HL-60 (cell line): ENCODE measurements at regions not wholly inside any gene's neighbourhood (a gene's known extent, or its start where the extent isn't known, plus 50 kb on each side); places are given as distances from the start of the nearest gene placed in this dataset.
"Not testable (repeated sequence)": the region's sequence is repeated elsewhere in the genome, so short reads cannot be mapped to it uniquely, and the experiment has no call there.

Experiments used
- DNase-seq, 2 experiments: peaks; one replicate each; pipeline ENCODE4 v3.0.0-alpha.2; 2010 to 2020; ENCODE audit warnings: low read depth in 1 of 2, low spot score in 1 of 2
- H3K27ac ChIP-seq: fragments of 250-450 bp; sonication (Bioruptor Pico); replicated peaks from 2 replicates; pipeline ENCODE4 v1.5.1; 2020; ENCODE audit warnings: mild to moderate bottlenecking, moderate library complexity
- H3K27me3 ChIP-seq: fragments of 250-450 bp; sonication (Bioruptor Pico); 2 replicates; pipeline ENCODE4 v1.5.1; 2021; ENCODE audit warnings: mild to moderate bottlenecking, moderate library complexity; ENCODE audit not compliant: insufficient read depth, poor library complexity, severe bottlenecking
- H3K4me3 ChIP-seq: replicated peaks from 2 replicates; pipeline ENCODE4 v1.5.1; 2011; ENCODE audit warnings: mild to moderate bottlenecking, control low read depth, low read length; ENCODE audit not compliant: insufficient read depth
- GABPA ChIP-seq: IDR thresholded peaks from 2 replicates; pipeline ENCODE4 v1.6.1; 2012; ENCODE audit warnings: low read depth
- POLR2AphosphoS5 ChIP-seq: IDR thresholded peaks from 2 replicates; pipeline ENCODE4 v1.6.1; 2012; ENCODE audit warnings: low read depth
- SPI1 ChIP-seq: IDR thresholded peaks from 2 replicates; pipeline ENCODE4 v1.6.1; 2012; ENCODE audit warnings: low read depth, mild to moderate bottlenecking, borderline replicate concordance
- TF ChIP-seq, protein P1 (sequence below): IDR thresholded peaks from one replicate; pipeline ENCODE4 v1.5.1; 2011; ENCODE audit warnings: low read length, control low read depth, inconsistent platforms; ENCODE audit not compliant: insufficient read depth
- TF ChIP-seq, protein P2 (sequence below): IDR thresholded peaks from 2 replicates; pipeline ENCODE4 v1.6.1; 2012; ENCODE audit warnings: low read depth; ENCODE audit not compliant: insufficient replicate concordance

DNA sequence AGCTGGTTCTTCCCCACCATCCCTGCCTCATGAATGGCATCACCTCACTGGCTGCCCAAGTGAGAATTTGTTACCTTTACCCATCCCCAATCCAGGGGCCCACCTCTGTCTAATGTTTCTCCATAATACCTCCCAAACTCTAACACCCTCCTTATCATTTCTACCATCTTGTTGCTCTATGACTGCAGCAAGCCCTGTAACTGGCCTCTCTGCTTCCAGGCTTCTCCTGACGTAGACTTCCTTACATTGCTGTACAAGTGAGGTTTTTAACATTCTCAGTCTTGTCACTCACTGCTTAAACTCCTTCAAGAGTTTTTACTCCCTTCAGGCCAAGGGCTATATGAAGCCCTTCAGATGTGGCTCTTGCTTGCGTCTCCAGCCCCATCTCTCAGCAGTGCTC is 53.5 kb upstream of the KIF2A start:
- not testable (repeated sequence) for DNase-seq

DNA sequence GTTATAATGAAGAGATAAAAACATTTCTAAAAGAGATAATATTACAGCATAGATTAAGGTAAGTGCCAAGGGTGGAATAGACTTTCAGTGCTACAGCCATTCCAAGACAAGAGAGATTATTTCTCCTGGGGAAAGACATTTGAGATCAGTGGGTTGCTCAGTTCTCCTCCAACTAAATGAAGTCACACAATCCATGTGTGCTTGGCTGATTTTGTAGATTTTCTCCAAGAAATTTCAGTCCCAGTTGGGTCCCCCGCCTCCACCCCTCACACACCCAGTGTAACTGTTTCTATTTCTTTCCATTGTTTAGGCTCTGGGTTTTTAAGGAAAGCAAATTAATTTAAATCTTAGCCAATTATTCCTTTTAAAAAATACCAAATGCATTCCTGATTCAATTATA is 50.5 kb upstream of the KIF2A start:
- not testable (repeated sequence) for H3K27ac ChIP-seq, DNase-seq, H3K4me3 ChIP-seq, H3K27me3 ChIP-seq

More for the DNA sequence above, 53.5 kb upstream of the KIF2A start:
- not testable (repeated sequence) for H3K4me3 ChIP-seq, H3K27ac ChIP-seq, H3K27me3 ChIP-seq

DNA sequence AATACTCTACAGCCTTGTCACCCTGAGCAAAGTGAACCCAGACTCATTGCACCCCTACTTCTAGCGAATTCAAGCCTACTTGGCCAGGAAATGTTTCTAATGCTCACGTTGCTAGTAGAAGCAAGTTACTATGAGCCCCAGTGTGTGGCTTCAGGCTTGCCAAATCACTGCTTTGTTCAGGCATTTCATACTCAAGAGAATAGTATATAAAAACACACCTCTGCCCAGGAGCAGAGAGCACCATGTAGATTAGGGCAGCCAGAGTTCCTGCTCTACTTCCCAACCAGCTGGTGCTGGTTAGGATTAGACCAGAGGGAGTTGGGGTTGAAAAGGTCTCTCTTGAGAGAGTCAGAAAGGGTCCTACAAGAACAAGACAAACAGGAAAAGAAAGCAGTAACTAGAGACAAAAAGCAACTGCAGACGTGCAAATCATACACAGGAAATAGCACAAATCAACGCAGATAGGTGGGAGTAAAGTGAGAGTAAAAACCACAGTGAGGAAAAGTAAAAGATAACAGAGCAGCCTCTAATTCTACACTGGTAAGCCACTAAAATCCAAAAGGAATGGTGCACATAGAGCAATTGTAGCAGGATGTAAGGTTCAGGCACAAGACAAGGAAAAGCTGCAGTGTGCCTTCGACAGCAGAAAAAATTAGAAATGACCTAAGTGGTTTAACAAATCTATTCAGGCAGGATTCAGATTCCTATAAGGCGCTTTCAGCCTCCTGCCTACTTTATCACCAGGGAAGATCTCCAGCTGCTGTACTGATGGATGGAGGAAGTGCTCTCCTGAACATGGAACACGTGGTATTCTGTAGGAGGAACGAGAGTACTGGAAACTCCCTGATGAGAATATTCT is 49.6 kb upstream of the KIF2A start:
- Histone ChIP-seq H3K27me3 (no peaks in the 10 kb centered on the region), H3K27ac (no peak overlapping the region), H3K4me3 (no peak overlapping the region)
- no peak for DNase-seq
- TF ChIP-seq POLR2AphosphoS5: no peak
- TF ChIP-seq GABPA: no peak
- TF ChIP-seq, protein P1, sequence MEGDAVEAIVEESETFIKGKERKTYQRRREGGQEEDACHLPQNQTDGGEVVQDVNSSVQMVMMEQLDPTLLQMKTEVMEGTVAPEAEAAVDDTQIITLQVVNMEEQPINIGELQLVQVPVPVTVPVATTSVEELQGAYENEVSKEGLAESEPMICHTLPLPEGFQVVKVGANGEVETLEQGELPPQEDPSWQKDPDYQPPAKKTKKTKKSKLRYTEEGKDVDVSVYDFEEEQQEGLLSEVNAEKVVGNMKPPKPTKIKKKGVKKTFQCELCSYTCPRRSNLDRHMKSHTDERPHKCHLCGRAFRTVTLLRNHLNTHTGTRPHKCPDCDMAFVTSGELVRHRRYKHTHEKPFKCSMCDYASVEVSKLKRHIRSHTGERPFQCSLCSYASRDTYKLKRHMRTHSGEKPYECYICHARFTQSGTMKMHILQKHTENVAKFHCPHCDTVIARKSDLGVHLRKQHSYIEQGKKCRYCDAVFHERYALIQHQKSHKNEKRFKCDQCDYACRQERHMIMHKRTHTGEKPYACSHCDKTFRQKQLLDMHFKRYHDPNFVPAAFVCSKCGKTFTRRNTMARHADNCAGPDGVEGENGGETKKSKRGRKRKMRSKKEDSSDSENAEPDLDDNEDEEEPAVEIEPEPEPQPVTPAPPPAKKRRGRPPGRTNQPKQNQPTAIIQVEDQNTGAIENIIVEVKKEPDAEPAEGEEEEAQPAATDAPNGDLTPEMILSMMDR: no peak
- TF ChIP-seq SPI1: no peak
- TF ChIP-seq, protein P2, sequence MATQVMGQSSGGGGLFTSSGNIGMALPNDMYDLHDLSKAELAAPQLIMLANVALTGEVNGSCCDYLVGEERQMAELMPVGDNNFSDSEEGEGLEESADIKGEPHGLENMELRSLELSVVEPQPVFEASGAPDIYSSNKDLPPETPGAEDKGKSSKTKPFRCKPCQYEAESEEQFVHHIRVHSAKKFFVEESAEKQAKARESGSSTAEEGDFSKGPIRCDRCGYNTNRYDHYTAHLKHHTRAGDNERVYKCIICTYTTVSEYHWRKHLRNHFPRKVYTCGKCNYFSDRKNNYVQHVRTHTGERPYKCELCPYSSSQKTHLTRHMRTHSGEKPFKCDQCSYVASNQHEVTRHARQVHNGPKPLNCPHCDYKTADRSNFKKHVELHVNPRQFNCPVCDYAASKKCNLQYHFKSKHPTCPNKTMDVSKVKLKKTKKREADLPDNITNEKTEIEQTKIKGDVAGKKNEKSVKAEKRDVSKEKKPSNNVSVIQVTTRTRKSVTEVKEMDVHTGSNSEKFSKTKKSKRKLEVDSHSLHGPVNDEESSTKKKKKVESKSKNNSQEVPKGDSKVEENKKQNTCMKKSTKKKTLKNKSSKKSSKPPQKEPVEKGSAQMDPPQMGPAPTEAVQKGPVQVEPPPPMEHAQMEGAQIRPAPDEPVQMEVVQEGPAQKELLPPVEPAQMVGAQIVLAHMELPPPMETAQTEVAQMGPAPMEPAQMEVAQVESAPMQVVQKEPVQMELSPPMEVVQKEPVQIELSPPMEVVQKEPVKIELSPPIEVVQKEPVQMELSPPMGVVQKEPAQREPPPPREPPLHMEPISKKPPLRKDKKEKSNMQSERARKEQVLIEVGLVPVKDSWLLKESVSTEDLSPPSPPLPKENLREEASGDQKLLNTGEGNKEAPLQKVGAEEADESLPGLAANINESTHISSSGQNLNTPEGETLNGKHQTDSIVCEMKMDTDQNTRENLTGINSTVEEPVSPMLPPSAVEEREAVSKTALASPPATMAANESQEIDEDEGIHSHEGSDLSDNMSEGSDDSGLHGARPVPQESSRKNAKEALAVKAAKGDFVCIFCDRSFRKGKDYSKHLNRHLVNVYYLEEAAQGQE: no peak
